Hepatocyte (in vitro differentiated cells): ENCODE measurements at regions not wholly inside any gene's neighbourhood (a gene's known extent, or its start where the extent isn't known, plus 50 kb on each side); places are given as distances from the start of the nearest gene placed in this dataset.

Experiments used
- EZH2 ChIP-seq: fragments of 200-600 bp; sonication (generic); IDR thresholded peaks from 2 replicates; pipeline ENCODE4 v1.6.1; 2016; ENCODE audit warnings: antibody characterized with exemption, mild to moderate bottlenecking, borderline replicate concordance
- EZH2phosphoT487 ChIP-seq: fragments of 200-600 bp; sonication (generic); IDR thresholded peaks from one replicate; pipeline ENCODE4 v1.6.1; 2018; ENCODE audit warnings: antibody characterized with exemption, mild to moderate bottlenecking, low read depth, moderate library complexity; ENCODE audit not compliant: unreplicated experiment, severe bottlenecking
- TF ChIP-seq, protein P1 (sequence below): fragments of 200-600 bp; sonication (generic); IDR thresholded peaks from 2 replicates; pipeline ENCODE4 v1.5.1; 2016; ENCODE audit warnings: antibody characterized with exemption, mild to moderate bottlenecking; ENCODE audit not compliant: poor library complexity

DNA sequence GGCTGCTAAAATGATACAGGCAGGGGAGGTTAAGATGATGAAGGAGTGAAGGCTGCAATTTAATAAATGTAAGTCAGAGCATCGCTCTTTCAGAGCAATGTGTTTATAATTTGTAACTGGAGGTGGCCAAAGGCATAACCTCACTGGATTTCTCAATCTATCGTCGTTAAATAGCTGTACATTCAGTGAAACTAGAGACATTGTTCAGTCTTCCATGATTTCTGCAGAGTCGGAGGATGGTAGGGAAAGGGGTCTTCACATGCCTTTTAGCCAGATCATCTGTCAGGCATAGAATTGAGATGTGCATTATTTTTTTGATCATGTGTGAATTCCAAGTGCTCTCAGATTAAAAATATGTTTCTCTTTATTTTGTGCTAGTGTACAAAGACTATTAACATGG is 315.4 kb downstream of the OXSM start:
- TF ChIP-seq EZH2phosphoT487 (no peak), EZH2 (no peak)
- TF ChIP-seq, protein P1, sequence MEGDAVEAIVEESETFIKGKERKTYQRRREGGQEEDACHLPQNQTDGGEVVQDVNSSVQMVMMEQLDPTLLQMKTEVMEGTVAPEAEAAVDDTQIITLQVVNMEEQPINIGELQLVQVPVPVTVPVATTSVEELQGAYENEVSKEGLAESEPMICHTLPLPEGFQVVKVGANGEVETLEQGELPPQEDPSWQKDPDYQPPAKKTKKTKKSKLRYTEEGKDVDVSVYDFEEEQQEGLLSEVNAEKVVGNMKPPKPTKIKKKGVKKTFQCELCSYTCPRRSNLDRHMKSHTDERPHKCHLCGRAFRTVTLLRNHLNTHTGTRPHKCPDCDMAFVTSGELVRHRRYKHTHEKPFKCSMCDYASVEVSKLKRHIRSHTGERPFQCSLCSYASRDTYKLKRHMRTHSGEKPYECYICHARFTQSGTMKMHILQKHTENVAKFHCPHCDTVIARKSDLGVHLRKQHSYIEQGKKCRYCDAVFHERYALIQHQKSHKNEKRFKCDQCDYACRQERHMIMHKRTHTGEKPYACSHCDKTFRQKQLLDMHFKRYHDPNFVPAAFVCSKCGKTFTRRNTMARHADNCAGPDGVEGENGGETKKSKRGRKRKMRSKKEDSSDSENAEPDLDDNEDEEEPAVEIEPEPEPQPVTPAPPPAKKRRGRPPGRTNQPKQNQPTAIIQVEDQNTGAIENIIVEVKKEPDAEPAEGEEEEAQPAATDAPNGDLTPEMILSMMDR, result no peak
